ENCODE measurements at regions not wholly inside any gene's neighbourhood (a gene's known extent, or its start where the extent isn't known, plus 50 kb on each side); places are given as distances from the start of the nearest gene placed in this dataset.
A peak's percentile ranks its signal among the peaks of the same experiment; 100 is the strongest.

GRCh38 chr11:15625691-15626090 lies 511.0 kb downstream of the INSC start:
- DNase-seq, result no peak

GRCh38 chr11:15627560-15627959 lies 512.8 kb downstream of the INSC start:
- DNase-seq, result no peak

GRCh38 chr11:15629690-15630321 lies 515.1 kb downstream of the INSC start:
- DNase-seq, result no peak

GRCh38 chr11:15630896-15631295 lies 516.2 kb downstream of the INSC start:
- DNase-seq, result no peak

GRCh38 chr11:15635521-15635920 lies 520.8 kb downstream of the INSC start:
- DNase-seq, result no peak

- no peak for DNase-seq
Observed at GRCh38 chr11:15636521-15637089, 521.9 kb downstream of the INSC start.

- no peak for DNase-seq
Observed at GRCh38 chr11:15638386-15638787, 523.7 kb downstream of the INSC start.

GRCh38 chr11:15640318-15640717 lies 525.6 kb downstream of the INSC start:
- no peak for DNase-seq

GRCh38 chr11:15641271-15642045 lies 526.7 kb downstream of the INSC start:
- no peak for DNase-seq

- DNase-seq, result no peak
Observed at GRCh38 chr11:15645201-15645600, 530.5 kb downstream of the INSC start.

- DNase-seq, result no peak
Observed at GRCh38 chr11:15649371-15650104, 534.8 kb downstream of the INSC start.

GRCh38 chr11:15650105-15650938 lies 535.6 kb downstream of the INSC start:
- DNase-seq, result peak; percentile 29

- DNase-seq, result no peak
Observed at GRCh38 chr11:15651033-15651432, 536.3 kb downstream of the INSC start.

GRCh38 chr11:15651816-15652215 lies 537.1 kb downstream of the INSC start:
- no peak for DNase-seq

GRCh38 chr11:15653191-15653710 lies 538.5 kb downstream of the INSC start:
- DNase-seq, result no peak

GRCh38 chr11:15654451-15654850 lies 539.7 kb downstream of the INSC start:
- no peak for DNase-seq

- DNase-seq, result no peak
Observed at GRCh38 chr11:15655552-15655951, 540.8 kb downstream of the INSC start.

GRCh38 chr11:15657264-15657663 lies 542.5 kb downstream of the INSC start:
- no peak for DNase-seq

- no peak for DNase-seq
Observed at GRCh38 chr11:15660496-15660895, 545.8 kb downstream of the INSC start.

GRCh38 chr11:15662285-15662684 lies 547.6 kb downstream of the INSC start:
- DNase-seq, result no peak

GRCh38 chr11:15663777-15664218 lies 549.1 kb downstream of the INSC start:
- no peak for DNase-seq

GRCh38 chr11:15665368-15665871 lies 550.7 kb downstream of the INSC start:
- DNase-seq, result no peak

All from activated gamma-delta T cell (primary cell).